Left lobe of liver (tissue), 2 donors: ENCODE measurements at regions not wholly inside any gene's neighbourhood (a gene's known extent, or its start where the extent isn't known, plus 50 kb on each side); places are given as distances from the start of the nearest gene placed in this dataset.
"Not testable (repeated sequence)": the region's sequence is repeated elsewhere in the genome, so short reads cannot be mapped to it uniquely, and the experiment has no call there.

Experiments
- ATAC-seq: fragments of 200-7000 bp; cut with Tn5 transposase; one replicate; pipeline ENCODE4 v1.9.1; 2020; ENCODE audit warnings: mild to moderate bottlenecking, moderate library complexity
- DNase-seq: peaks from one replicate; pipeline ENCODE4 v3.0.0-alpha.2; 2020; ENCODE audit warnings: low spot score
- donor health status: DM: no; HTN: no; CAD: no; lungs with moderate emphysema.
- donor health status: DM: no; HTN: yes; CAD: no.

- no peak for ATAC-seq
- DNase-seq = no peak
Measured at GRCh38 chrY:26638063-26638462, 1016.1 kb downstream of the CDY1 start.

GRCh38 chrY:26645856-26646255, 1023.9 kb downstream of the CDY1 start:
- not testable (repeated sequence) for ATAC-seq, DNase-seq

GRCh38 chrY:26648240-26648639, 1026.3 kb downstream of the CDY1 start:
- not testable (repeated sequence) for ATAC-seq, DNase-seq

GRCh38 chrY:26664245-26664644, 1042.3 kb downstream of the CDY1 start:
- not testable (repeated sequence) for ATAC-seq, DNase-seq

GRCh38 chrY:26666691-26667090, 1044.8 kb downstream of the CDY1 start:
- ATAC-seq = not testable (repeated sequence)
- peak; percentile 45 for DNase-seq

GRCh38 chrY:26669243-26669642, 1047.3 kb downstream of the CDY1 start:
- not testable (repeated sequence) for ATAC-seq

GRCh38 chrY:26670360-26670871, 1048.5 kb downstream of the CDY1 start:
- DNase-seq (peak; percentile 62), ATAC-seq (peak; percentile 26)

More at GRCh38 chrY:26669243-26669642, 1047.3 kb downstream of the CDY1 start:
- not testable (repeated sequence) for DNase-seq

- ATAC-seq = peak; percentile 52
- peak; percentile 69 for DNase-seq
Measured at GRCh38 chrY:26670881-26671879, 1049.3 kb downstream of the CDY1 start.
